Stimulated activated naive CD8-positive, alpha-beta T cell treated with anti-CD3 and anti-CD28 coated beads, Interleukin-15, amount 100 ng/mL, for 72 hours (primary cell): ENCODE measurements at regions not wholly inside any gene's neighbourhood (a gene's known extent, or its start where the extent isn't known, plus 50 kb on each side); places are given as distances from the start of the nearest gene placed in this dataset.

Experiments used
- ATAC-seq: fragments of 150-1000 bp; cut with Tn5 transposase; 2 replicates; pipeline ENCODE4 v1.10.0; 2021; ENCODE audit warnings: mild to moderate bottlenecking, moderate library complexity
- DNase-seq, 2 donors: peaks; one replicate each; pipeline ENCODE4 v3.0.0; 2021 to 2022
- H3K27ac Mint-ChIP-seq, 2 donors: one replicate each; pipeline ENCODE4 v1.8.0; 2022; ENCODE audit warnings: mild to moderate bottlenecking in 2 of 2, mixed read lengths in 2 of 2, moderate library complexity in 2 of 2
- H3K27me3 Mint-ChIP-seq: one replicate; pipeline ENCODE4 v1.8.0; 2022; ENCODE audit warnings: mixed read lengths
- H3K4me1 Mint-ChIP-seq: one replicate; pipeline ENCODE4 v1.8.0; 2022; ENCODE audit warnings: mild to moderate bottlenecking, mixed read lengths
- H3K4me3 Mint-ChIP-seq, 2 donors: one replicate each; pipeline ENCODE4 v1.8.0; 2022; ENCODE audit warnings: mild to moderate bottlenecking in 2 of 2, mixed read lengths in 2 of 2, moderate library complexity in 1 of 2
- H3K9me3 Mint-ChIP-seq, 2 donors: one replicate each; pipeline ENCODE4 v1.8.0; 2022; ENCODE audit warnings: mixed read lengths in 2 of 2

DNA sequence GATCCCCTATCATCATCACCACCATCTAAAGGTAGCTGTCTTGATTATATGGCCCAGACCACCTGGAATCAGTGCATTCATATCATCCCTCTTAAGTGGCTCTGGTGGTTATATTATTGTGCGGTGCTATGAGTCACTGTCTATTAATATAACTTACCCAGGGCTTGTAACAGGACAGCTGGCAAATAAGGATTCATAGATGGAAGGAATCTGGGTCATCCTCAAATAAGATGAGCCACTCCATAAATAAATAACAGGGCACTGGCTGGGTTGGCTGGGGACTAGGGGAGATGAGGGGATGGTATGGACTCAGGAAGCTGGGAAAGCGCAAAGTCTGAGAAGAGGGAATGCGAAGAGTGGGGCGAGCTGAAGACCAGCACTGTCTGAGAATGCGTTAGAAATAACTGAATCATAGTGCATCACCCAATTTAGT, 216.1 kb downstream of the NUAK1 start:
- H3K4me1 Mint-ChIP-seq, result no peaks in the 10 kb centered on the region

DNA sequence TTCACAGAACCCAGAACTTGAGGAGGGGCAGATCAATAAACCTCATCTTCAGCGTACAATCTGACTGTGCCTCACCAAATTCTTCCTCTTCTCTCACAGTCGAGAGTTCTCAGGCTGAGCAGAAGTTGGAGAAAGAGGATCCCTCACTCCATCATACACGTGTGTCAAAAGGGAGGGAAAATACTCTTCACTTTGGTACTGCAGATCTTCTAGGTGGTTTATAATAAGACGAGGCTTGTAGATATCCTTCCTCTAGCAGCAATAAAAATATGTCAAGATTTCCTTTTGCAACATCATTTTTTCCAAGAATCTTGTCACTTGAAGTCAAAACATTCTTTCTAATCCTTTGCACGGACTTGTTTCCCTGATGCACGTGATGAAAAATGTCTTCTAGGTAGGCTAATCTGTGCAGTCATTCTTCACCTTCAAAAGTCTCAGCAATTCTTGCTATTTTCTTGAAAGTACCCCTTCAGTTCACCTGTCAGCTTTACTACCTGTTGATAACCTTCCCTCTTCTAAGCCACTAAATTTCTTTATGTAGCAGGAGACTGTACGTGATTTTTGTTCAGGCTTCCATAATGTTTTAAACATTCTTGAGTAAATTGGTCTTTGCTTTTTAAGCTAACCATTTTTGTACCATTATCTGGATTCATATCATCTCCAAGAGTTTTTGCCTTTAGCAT, 214.1 kb downstream of the NUAK1 start:
- Mint-ChIP-seq H3K27ac (no peak overlapping the region), H3K9me3 (peaks cover 0 to 9% of the 10 kb centered on the region in 2 donors), H3K4me3 (no peak overlapping the region), H3K4me1 (no peaks in the 10 kb centered on the region), H3K27me3 (no peaks in the 10 kb centered on the region)
- ATAC-seq (no peak), DNase-seq (no peak)

More for the DNA sequence above, 216.1 kb downstream of the NUAK1 start:
- DNase-seq (no peak), ATAC-seq (no peak)
- H3K9me3 Mint-ChIP-seq, result peaks cover 0 to 5% of the 10 kb centered on the region in 2 donors
- H3K27ac Mint-ChIP-seq, result no peak overlapping the region
- no peak overlapping the region for H3K4me3 Mint-ChIP-seq
- no peaks in the 10 kb centered on the region for H3K27me3 Mint-ChIP-seq

DNA sequence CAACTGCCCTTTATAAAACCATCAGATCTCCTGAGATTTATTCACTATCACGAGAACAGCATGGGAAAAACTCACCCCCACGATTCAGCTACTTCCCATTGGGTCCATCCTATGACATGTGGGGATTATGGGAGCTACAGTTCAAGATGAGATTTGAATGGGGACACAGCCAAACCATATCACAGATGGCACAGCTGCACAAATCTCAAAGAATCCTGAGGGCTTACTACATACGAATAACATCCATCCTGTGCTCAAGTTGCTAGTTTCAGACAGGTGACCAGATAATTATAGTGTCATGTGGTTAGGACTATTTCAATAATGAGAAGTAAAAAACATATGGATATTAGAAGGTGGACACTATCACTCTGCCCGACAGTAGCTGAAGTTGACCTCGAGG, 211.2 kb downstream of the NUAK1 start:
- ATAC-seq (no peak), DNase-seq (no peak)
- no peaks in the 10 kb centered on the region for H3K27me3 Mint-ChIP-seq
- no peak overlapping the region for H3K4me3 Mint-ChIP-seq
- H3K4me1 Mint-ChIP-seq, result no peaks in the 10 kb centered on the region
- no peak overlapping the region for H3K27ac Mint-ChIP-seq
- peaks cover 0 to 9% of the 10 kb centered on the region in 2 donors for H3K9me3 Mint-ChIP-seq

- no peak for DNase-seq
- no peak for ATAC-seq
- H3K4me3 Mint-ChIP-seq, result no peak overlapping the region
- H3K4me1 Mint-ChIP-seq, result no peaks in the 10 kb centered on the region
- H3K9me3 Mint-ChIP-seq, result peaks cover 0 to 9% of the 10 kb centered on the region in 2 donors
- H3K27me3 Mint-ChIP-seq, result no peaks in the 10 kb centered on the region
- H3K27ac Mint-ChIP-seq, result no peak overlapping the region
These were observed 210.3 kb downstream of the NUAK1 start for GRCh38 chr12:105928436-105928835.

- H3K9me3 Mint-ChIP-seq, result peaks cover 0 to 9% of the 10 kb centered on the region in 2 donors
These were observed 209.6 kb downstream of the NUAK1 start for GRCh38 chr12:105929192-105929591.

DNA sequence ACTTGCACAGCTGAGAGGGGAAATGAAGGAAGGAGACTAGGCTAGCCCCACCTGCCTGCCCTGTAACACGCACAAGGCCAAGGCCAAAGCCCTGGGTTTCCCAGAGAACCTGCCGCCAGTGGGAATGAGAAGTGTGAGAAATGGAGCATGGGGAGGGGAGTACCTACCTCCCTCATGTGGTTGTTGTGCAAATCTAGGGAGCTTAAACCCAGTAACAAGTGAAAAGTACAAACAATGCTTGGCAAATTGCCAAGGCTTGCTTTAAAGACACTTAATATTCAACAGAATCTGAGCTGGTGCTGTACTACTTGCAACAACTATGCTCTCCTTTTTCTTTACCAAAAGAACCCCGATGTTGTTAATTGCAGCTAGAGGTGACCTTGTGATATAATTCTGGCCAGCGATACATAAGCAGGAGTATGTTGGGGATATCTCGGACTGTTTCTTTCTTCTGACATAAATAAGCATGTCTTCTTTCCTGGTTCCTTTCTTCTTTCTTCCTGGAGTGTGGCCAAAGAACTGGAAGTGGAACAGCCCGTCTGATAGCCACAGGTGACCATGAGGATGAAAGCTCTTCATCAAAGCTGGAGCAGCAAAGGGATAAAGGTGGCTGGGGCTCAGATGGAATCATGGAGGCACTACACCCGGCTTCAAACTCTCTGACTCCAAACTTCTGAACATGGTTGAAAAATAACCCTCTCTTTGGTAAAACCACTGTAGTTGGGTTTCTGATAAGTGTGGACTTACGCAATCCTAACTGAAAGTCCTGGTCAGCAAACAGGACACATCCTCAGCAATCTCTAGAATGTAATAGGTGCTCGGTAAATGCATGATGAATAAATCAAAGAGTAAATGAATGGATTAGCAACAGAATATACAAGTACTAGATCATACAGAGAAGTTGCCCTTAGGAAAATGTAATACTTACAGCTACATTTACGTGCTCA, 207.9 kb downstream of the NUAK1 start:
- ATAC-seq, result no peak
- no peak overlapping the region for H3K27ac Mint-ChIP-seq
- no peak overlapping the region for H3K4me3 Mint-ChIP-seq
- H3K27me3 Mint-ChIP-seq, result peaks cover 8% of the 10 kb centered on the region
- no peaks in the 10 kb centered on the region for H3K4me1 Mint-ChIP-seq
- DNase-seq, result no peak
- H3K9me3 Mint-ChIP-seq, result peaks cover 0 to 9% of the 10 kb centered on the region in 2 donors

More at GRCh38 chr12:105929192-105929591, 209.6 kb downstream of the NUAK1 start:
- Mint-ChIP-seq H3K4me3 (no peak overlapping the region), H3K27ac (no peak overlapping the region), H3K4me1 (no peaks in the 10 kb centered on the region), H3K27me3 (peaks cover 4% of the 10 kb centered on the region)
- ATAC-seq, result no peak
- DNase-seq, result no peak

- Mint-ChIP-seq H3K4me1 (no peaks in the 10 kb centered on the region), H3K27me3 (peaks cover 8% of the 10 kb centered on the region), H3K9me3 (peaks cover 0 to 9% of the 10 kb centered on the region in 2 donors), H3K27ac (no peak overlapping the region), H3K4me3 (no peak overlapping the region)
- DNase-seq, result no peak
- no peak for ATAC-seq
These were observed 206.8 kb downstream of the NUAK1 start for GRCh38 chr12:105931762-105932570.

- DNase-seq, result no peak
- Mint-ChIP-seq H3K4me1 (no peaks in the 10 kb centered on the region), H3K27ac (no peak overlapping the region), H3K9me3 (no peaks in the 10 kb centered on the region), H3K4me3 (no peak overlapping the region), H3K27me3 (peaks cover 8% of the 10 kb centered on the region)
- no peak for ATAC-seq
These were observed 204.8 kb downstream of the NUAK1 start for GRCh38 chr12:105933671-105934665.

DNA sequence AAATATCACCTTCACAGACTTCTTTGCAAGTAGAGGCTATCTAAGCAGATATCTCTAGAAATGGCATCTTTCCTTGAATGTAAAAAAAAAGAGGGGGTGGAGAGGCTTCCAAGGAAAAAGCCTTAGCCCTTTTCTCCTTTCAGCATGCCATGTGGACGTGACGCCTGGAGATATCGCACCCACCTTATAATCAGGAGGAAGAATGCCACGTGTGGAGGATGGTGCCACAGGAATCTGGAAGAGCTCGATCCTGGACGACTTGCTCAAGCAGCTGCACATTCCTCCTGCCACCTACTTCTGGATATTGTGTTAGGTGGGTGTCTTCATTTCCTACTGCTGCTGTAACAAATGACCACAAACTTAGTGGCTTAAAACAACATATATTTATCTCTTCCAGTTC, 203.6 kb downstream of the NUAK1 start:
- DNase-seq (no peak), ATAC-seq (no peak)
- Mint-ChIP-seq H3K27me3 (peaks cover 8% of the 10 kb centered on the region), H3K4me1 (no peaks in the 10 kb centered on the region), H3K27ac (no peak overlapping the region), H3K9me3 (peaks cover 0 to 3% of the 10 kb centered on the region in 2 donors), H3K4me3 (no peak overlapping the region)

GRCh38 chr12:105935981-105936380, 202.8 kb downstream of the NUAK1 start:
- Mint-ChIP-seq H3K27ac (no peak overlapping the region), H3K4me1 (no peaks in the 10 kb centered on the region), H3K4me3 (no peak overlapping the region), H3K27me3 (peaks cover 8% of the 10 kb centered on the region), H3K9me3 (peaks cover 0 to 7% of the 10 kb centered on the region in 2 donors)
- DNase-seq (no peak), ATAC-seq (no peak)

DNA sequence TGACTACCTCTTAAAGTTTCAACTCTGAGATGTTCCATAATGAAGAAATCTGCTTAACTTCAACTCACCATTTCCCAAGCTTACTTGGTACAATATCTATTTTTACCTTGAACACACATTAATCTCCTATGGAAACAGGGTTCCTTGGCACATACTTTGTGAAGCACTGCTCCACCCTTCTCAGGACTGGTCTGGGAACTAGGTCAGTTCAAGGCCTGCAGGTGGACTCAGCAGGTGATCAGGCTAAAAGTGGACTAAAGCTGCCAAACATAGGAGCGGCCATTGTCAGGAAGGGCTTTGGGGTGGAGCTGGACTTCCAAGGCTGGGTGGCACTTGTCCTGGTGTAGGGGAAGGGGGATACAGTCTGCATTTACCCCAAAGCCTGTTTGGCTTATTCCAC, 202.3 kb downstream of the NUAK1 start:
- Mint-ChIP-seq H3K27me3 (peaks cover 8% of the 10 kb centered on the region), H3K9me3 (peaks cover 0 to 7% of the 10 kb centered on the region in 2 donors), H3K4me1 (no peaks in the 10 kb centered on the region), H3K4me3 (no peak overlapping the region), H3K27ac (no peak overlapping the region)
- DNase-seq, result no peak
- ATAC-seq, result no peak

- no peaks in the 10 kb centered on the region for H3K4me1 Mint-ChIP-seq
- H3K9me3 Mint-ChIP-seq, result peaks cover 0 to 7% of the 10 kb centered on the region in 2 donors
- DNase-seq (no peak), ATAC-seq (no peak)
- H3K27ac Mint-ChIP-seq, result no peak overlapping the region
- no peak overlapping the region for H3K4me3 Mint-ChIP-seq
- peaks cover 8% of the 10 kb centered on the region for H3K27me3 Mint-ChIP-seq
These were observed 201.7 kb downstream of the NUAK1 start for GRCh38 chr12:105937009-105937408.

GRCh38 chr12:105939181-105939721, 199.5 kb downstream of the NUAK1 start:
- DNase-seq, result no peak
- no peak for ATAC-seq
- H3K4me1 Mint-ChIP-seq, result no peaks in the 10 kb centered on the region
- H3K9me3 Mint-ChIP-seq, result peaks cover 0 to 15% of the 10 kb centered on the region in 2 donors
- no peak overlapping the region for H3K27ac Mint-ChIP-seq
- H3K4me3 Mint-ChIP-seq, result no peak overlapping the region
- peaks cover 11% of the 10 kb centered on the region for H3K27me3 Mint-ChIP-seq

- H3K9me3 Mint-ChIP-seq, result peaks cover 0 to 20% of the 10 kb centered on the region in 2 donors
- H3K4me1 Mint-ChIP-seq, result no peaks in the 10 kb centered on the region
- H3K4me3 Mint-ChIP-seq, result no peak overlapping the region
- DNase-seq (no peak), ATAC-seq (no peak)
- no peak overlapping the region for H3K27ac Mint-ChIP-seq
- H3K27me3 Mint-ChIP-seq, result peaks cover 15% of the 10 kb centered on the region
These were observed 196.5 kb downstream of the NUAK1 start for GRCh38 chr12:105942281-105942680.
